ENCODE measurements at regions not wholly inside any gene's neighbourhood (a gene's known extent, or its start where the extent isn't known, plus 50 kb on each side); places are given as distances from the start of the nearest gene placed in this dataset.
"Not testable (repeated sequence)": the region's sequence is repeated elsewhere in the genome, so short reads cannot be mapped to it uniquely, and the experiment has no call there.

- H3K4me3 Mint-ChIP-seq: no peak overlapping the region
- no peaks in the 10 kb centered on the region for H3K36me3 Mint-ChIP-seq (ENCODE audit: low read depth)
- no peak for ATAC-seq
- DNase-seq: no peak
- no peaks in the 10 kb centered on the region for H3K4me1 Mint-ChIP-seq
- H3K27me3 Mint-ChIP-seq: peaks cover 7% of the 10 kb centered on the region
- no peaks in the 10 kb centered on the region for H3K9me3 Mint-ChIP-seq
- no peak overlapping the region for H3K27ac Mint-ChIP-seq
Observed at GRCh38 chr10:121690152-121690848, 92.1 kb upstream of the FGFR2 start.

DNA sequence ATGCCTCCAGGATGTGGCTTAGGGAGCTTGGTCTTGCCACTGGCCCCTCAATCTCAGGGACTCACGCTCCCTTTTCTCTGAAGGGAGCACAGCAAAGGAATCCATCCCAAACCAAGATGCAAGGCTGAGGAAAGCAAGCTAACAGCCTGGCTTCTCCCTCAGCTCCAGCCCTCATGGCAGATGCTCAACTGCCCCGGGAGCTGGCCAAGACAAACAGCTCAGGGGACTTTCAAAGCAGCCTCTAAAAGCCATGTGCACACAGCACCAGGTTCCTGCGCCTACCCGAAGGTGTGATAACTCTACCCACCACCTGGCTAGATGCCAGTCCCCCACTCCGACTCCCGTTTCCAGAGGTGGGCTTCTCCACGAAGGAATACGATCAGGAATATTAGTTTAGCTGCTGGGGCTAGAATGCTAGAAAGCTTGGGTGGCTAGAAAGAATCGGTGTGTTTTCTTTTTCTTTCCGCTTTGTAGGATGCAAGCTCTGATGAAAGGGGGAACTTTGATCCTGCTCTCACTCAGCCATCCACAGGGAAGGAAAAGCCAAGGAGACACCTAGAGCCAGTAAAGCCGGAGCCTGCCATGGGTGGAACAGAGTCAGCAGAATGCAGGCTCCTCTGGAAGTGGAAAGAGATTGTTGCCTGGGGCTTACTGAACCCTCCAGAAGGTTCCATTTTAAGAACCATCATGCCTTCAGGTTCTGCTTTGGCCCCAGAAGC lies 89.0 kb upstream of the FGFR2 start:
- Mint-ChIP-seq H3K4me1 (no peaks in the 10 kb centered on the region), H3K36me3 (ENCODE audit: low read depth) (no peaks in the 10 kb centered on the region)

DNA sequence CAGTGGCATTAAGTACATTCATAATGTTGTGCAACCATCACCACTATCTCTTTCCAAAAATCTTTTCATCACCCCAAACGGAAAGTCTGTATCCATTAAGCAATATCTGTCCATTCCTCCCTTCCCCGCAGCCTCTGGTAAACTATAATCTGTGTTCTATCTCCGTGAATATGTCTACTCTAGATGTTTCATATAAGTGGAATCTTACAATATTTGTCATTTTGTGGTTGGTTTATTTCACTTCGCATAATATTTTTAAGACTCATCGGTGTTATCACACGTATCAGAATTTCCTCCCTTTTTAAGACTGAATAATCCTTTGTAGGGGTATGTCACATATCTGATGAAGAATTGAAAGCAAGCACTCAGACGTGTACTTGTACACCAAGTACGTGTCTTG lies 86.0 kb upstream of the FGFR2 start:
- Mint-ChIP-seq H3K27me3 (peaks cover 6% of the 10 kb centered on the region), H3K36me3 (ENCODE audit: low read depth) (no peaks in the 10 kb centered on the region), H3K4me3 (no peak overlapping the region), H3K4me1 (no peaks in the 10 kb centered on the region), H3K9me3 (no peaks in the 10 kb centered on the region), H3K27ac (no peak overlapping the region)
- ATAC-seq (no peak), DNase-seq (no peak)

More for the DNA sequence above, 89.0 kb upstream of the FGFR2 start:
- Mint-ChIP-seq H3K27me3 (peaks cover 4% of the 10 kb centered on the region), H3K9me3 (no peaks in the 10 kb centered on the region), H3K27ac (no peak overlapping the region), H3K4me3 (no peak overlapping the region)
- ATAC-seq (no peak), DNase-seq (no peak)

DNA sequence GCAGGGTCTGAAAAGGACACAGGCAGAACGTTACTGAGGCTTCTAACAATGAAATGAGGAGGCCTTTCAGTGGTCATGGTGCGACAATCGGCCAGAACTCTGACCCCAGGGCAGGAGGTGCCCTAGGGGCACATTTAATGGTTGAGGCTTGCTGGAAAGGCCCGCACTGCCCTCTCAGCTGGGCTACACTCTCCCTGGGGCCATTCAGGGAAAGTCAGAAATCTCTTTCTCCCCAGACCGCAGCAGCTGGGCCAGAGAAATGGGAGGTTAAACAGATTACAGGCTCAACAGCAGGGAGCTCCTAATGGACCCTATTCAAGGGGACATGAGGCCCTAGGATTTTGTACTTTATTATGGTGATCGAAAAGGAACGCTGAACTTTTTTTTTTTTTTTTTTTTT lies 85.6 kb upstream of the FGFR2 start:
- Mint-ChIP-seq H3K27me3 (peaks cover 7% of the 10 kb centered on the region), H3K9me3 (no peaks in the 10 kb centered on the region), H3K4me1 (no peaks in the 10 kb centered on the region), H3K27ac (no peak overlapping the region), H3K36me3 (ENCODE audit: low read depth) (no peaks in the 10 kb centered on the region), H3K4me3 (no peak overlapping the region)
- ATAC-seq: no peak
- DNase-seq: no peak

- no peak for ATAC-seq
- no peak for DNase-seq
- Mint-ChIP-seq H3K27me3 (peaks cover 7% of the 10 kb centered on the region), H3K9me3 (no peaks in the 10 kb centered on the region), H3K4me3 (no peak overlapping the region), H3K36me3 (ENCODE audit: low read depth) (no peaks in the 10 kb centered on the region), H3K4me1 (no peaks in the 10 kb centered on the region), H3K27ac (no peak overlapping the region)
Observed at GRCh38 chr10:121683366-121683765, 85.1 kb upstream of the FGFR2 start.

DNA sequence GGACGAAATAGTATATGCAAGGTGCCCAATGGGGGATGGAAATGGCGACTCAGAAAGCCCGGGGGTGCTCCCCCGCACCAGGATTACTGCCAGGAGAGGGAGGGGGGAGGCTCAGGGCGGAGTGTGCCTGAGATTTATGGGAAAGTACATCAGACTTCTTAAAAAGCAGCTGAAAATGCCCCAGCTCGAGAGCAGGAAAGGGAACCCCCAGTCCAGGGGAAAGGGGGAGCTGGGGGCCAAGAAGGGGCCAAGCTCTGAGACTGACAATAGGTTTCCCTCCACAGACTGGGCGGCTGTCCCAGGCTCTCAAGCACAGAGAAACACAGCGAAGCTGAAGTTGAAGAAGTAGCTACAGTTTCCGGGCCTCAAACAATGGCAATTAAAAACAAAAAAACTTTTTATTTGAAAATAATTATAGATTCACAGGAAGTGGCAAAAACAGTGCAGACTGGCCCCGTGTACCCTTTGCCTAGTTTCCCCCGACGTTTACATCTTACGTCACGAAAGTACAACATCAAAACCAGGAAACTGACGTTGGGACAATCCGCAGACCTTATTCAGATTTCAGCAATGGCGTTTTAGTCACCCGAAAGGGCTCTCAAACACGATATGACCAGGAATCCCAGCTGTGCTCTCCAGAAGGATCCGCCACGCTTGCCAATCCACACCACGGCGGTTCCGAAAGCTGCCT lies 83.9 kb upstream of the FGFR2 start:
- no peak for ATAC-seq
- Mint-ChIP-seq H3K4me3 (no peak overlapping the region), H3K27ac (no peak overlapping the region), H3K27me3 (peaks cover 8% of the 10 kb centered on the region), H3K36me3 (ENCODE audit: low read depth) (no peaks in the 10 kb centered on the region), H3K4me1 (no peaks in the 10 kb centered on the region), H3K9me3 (no peaks in the 10 kb centered on the region)
- DNase-seq: no peak

DNA sequence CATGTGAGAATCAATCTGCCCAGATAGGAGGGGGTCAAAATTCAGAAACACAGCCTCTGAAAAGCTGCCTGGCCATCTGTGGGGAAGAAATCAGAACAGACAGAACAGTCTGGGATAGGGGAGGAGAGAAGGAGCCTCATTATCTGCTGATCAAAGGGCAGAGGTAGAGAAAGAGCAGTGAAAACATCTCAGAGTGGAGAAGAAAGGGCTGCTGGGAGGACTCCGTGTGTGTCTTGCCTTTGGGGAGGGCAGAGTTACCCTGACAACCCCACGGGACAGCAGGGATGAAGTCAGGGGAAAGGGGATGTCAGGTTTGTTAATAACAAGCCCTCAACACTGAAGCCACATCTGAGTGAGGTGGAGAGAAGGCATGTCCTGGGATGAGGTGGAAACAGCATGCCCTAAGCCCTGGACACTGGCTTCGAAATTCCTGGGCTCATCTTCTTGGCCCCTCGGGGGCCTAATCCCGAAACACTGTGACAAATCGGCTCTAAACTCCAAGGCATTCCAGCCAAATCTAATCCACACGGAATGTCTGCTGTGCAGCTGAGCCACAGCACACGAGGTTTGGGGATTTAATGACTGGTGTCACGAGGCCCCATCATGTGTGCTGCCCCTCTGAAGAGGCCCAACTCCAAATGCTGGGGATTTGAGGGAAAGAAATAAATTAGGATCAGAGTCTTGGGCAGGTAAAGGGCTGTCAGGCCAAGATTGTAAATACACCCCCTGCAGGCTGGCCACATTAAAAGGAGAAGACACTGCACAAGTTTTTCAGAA lies 82.8 kb upstream of the FGFR2 start:
- no peak for DNase-seq
- ATAC-seq: no peak
- Mint-ChIP-seq H3K27me3 (peaks cover 8% of the 10 kb centered on the region), H3K4me1 (no peaks in the 10 kb centered on the region), H3K36me3 (ENCODE audit: low read depth) (no peaks in the 10 kb centered on the region), H3K4me3 (no peak overlapping the region), H3K9me3 (no peaks in the 10 kb centered on the region), H3K27ac (no peak overlapping the region)

GRCh38 chr10:121679916-121680315 lies 81.7 kb upstream of the FGFR2 start:
- no peaks in the 10 kb centered on the region for H3K4me1 Mint-ChIP-seq
- peaks cover 4% of the 10 kb centered on the region for H3K27me3 Mint-ChIP-seq
- ATAC-seq: no peak
- DNase-seq: no peak
- no peaks in the 10 kb centered on the region for H3K36me3 Mint-ChIP-seq (ENCODE audit: low read depth)
- H3K4me3 Mint-ChIP-seq: no peak overlapping the region
- H3K27ac Mint-ChIP-seq: no peak overlapping the region
- H3K9me3 Mint-ChIP-seq: no peaks in the 10 kb centered on the region

DNA sequence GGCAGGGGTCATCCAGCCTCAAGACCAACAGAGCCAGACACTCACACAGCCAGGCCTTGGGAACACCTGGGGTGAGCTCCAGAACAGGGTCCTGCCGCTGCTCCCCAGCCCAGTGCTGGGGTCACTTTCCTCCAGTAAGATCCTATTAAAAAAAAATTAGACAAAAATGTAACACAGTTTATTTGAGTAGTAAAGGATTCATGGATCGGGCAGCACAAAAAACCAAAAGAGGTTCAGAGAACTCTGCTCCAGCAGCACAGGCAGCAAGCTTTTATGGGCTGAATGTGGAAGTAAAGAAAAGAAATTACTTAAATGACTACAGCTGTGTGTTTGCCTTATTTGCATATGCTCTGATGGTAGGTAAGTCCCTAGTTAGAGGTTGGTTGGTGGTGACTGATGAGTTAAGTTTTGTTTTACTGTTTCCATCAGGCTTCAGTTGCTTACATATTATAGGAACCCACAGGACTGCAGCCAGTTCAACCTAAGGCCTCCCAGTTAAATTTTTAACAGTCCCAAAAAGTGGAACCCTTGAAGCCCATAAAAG lies 80.5 kb upstream of the FGFR2 start:
- peaks cover 4% of the 10 kb centered on the region for H3K27me3 Mint-ChIP-seq
- DNase-seq (no peak), ATAC-seq (no peak)
- H3K36me3 Mint-ChIP-seq (ENCODE audit: low read depth): no peaks in the 10 kb centered on the region
- no peaks in the 10 kb centered on the region for H3K9me3 Mint-ChIP-seq
- no peak overlapping the region for H3K4me3 Mint-ChIP-seq
- no peaks in the 10 kb centered on the region for H3K4me1 Mint-ChIP-seq
- no peak overlapping the region for H3K27ac Mint-ChIP-seq

DNA sequence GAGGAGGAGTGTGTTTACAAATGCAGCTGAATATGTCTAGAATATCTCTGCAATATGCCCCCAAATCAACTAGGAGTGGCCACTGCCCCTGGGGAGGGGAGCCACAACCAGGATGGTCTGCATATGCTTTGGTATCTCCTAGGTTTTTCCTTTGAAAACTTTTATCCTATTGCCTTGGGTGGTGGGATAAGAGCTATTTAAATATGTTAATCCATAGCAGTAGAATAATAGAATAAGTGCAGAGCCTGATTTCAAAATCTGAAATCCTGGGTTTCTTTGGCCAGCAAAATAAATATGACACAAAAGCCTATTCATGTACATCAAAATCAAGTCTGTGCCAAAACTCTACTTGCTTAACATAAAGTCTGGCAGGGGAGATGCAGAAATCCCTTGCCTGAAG lies 79.6 kb upstream of the FGFR2 start:
- peaks cover 4% of the 10 kb centered on the region for H3K27me3 Mint-ChIP-seq
- no peak for ATAC-seq
- no peaks in the 10 kb centered on the region for H3K9me3 Mint-ChIP-seq
- no peak overlapping the region for H3K27ac Mint-ChIP-seq
- no peaks in the 10 kb centered on the region for H3K36me3 Mint-ChIP-seq (ENCODE audit: low read depth)
- no peaks in the 10 kb centered on the region for H3K4me1 Mint-ChIP-seq
- no peak overlapping the region for H3K4me3 Mint-ChIP-seq
- DNase-seq: no peak

DNA sequence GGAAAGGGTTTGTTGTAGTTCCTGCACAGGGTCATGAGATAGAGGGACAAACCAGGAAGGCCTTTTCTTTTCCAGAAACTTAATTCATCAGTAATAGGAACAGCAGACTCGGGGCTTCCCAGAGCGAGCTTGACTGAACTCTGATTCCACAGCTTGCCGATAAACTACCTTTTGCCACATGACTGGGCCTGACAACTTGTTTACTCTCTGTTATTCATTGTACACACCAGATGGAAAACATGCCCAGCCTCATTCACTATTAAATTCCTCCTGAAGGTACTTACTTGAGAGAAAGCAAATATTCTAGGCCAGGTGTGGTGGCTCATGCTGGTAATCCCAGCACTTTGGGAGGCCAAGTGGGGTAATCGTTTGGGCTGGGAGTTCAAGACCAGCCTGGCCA lies 77.1 kb upstream of the FGFR2 start:
- no peak for ATAC-seq
- Mint-ChIP-seq H3K27ac (no peak overlapping the region), H3K36me3 (ENCODE audit: low read depth) (no peaks in the 10 kb centered on the region), H3K4me1 (no peaks in the 10 kb centered on the region), H3K9me3 (no peaks in the 10 kb centered on the region), H3K27me3 (peaks cover 4% of the 10 kb centered on the region), H3K4me3 (no peak overlapping the region)
- no peak for DNase-seq

- DNase-seq (no peak), ATAC-seq (no peak)
- no peaks in the 10 kb centered on the region for H3K4me1 Mint-ChIP-seq
- peaks cover 4% of the 10 kb centered on the region for H3K27me3 Mint-ChIP-seq
- no peaks in the 10 kb centered on the region for H3K9me3 Mint-ChIP-seq
- no peak overlapping the region for H3K4me3 Mint-ChIP-seq
- H3K27ac Mint-ChIP-seq: no peak overlapping the region
- H3K36me3 Mint-ChIP-seq (ENCODE audit: low read depth): no peaks in the 10 kb centered on the region
Observed at GRCh38 chr10:121674885-121675284, 76.6 kb upstream of the FGFR2 start.

DNA sequence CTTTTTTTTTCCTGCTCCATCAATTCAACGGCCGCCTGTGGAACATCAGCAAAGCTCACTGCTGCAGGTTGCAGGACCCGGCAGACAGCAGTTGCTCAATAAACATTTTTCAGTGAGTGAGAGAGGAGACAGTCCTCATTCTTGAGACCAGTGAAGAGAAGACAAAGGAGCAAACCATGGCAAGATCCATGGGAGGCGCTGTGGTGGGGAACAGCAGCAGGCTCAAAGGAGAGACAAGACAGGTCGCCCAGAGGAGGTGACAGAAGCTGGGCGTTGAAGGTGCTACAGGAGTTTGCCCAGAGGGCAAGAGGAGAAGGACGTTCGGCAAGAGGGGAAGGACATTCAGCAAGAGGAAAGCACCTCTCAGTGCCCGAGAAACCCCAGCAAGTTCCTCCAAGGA lies 74.5 kb upstream of the FGFR2 start:
- no peak for DNase-seq
- H3K27me3 Mint-ChIP-seq: peaks cover 3% of the 10 kb centered on the region
- H3K4me1 Mint-ChIP-seq: no peaks in the 10 kb centered on the region
- H3K4me3 Mint-ChIP-seq: no peak overlapping the region
- H3K36me3 Mint-ChIP-seq (ENCODE audit: low read depth): no peaks in the 10 kb centered on the region
- no peak overlapping the region for H3K27ac Mint-ChIP-seq
- H3K9me3 Mint-ChIP-seq: no peaks in the 10 kb centered on the region
- no peak for ATAC-seq

DNA sequence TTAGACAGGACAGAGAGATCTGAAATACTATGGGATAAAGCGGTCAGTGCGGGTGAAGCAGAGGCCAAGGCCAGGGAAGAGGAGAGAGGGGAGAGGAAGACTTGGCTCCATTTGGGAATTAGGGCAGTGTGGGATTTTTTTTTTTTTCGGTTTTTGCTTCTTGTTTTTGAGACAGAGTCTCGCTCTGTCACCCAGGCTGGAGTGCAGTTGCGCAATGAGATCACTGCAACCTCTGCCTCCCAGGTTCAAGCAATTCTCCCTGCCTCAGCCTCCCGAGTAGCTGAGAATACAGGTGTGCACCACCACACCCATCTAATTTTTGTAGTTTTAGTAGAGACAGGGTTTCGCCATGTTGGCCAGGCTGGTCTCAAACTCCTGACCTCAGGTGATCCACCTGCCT lies 71.6 kb upstream of the FGFR2 start:
- H3K4me3 Mint-ChIP-seq; H3K9me3 Mint-ChIP-seq; H3K27ac Mint-ChIP-seq; DNase-seq; ATAC-seq; H3K4me1 Mint-ChIP-seq; H3K36me3 Mint-ChIP-seq (ENCODE audit: low read depth); H3K27me3 Mint-ChIP-seq: not testable (repeated sequence)

All from activated naive CD8-positive, alpha-beta T cell treated with anti-CD3 and anti-CD28 coated beads, Interleukin-2, amount 50 U/mL, for 24 hours (primary cell).